Ureter (tissue), 1 donor: ENCODE measurements at regions not wholly inside any gene's neighbourhood (a gene's known extent, or its start where the extent isn't known, plus 50 kb on each side); places are given as distances from the start of the nearest gene placed in this dataset.

Source experiments
- DNase-seq: peaks from one replicate; pipeline ENCODE4 v3.0.0-alpha.2; 2020; ENCODE audit warnings: low spot score
- donor health status: DM: yes; HTN: yes; CAD: no.

GRCh38 chr4:149296503-149296902 is 519.1 kb downstream of the IQCM start:
- no peak for DNase-seq

GRCh38 chr4:149296084-149296483 is 519.6 kb downstream of the IQCM start:
- DNase-seq, result no peak

GRCh38 chr4:149294601-149295000 is 521.0 kb downstream of the IQCM start:
- DNase-seq, result no peak

- DNase-seq, result no peak
Observed at GRCh38 chr4:149293046-149293649, 522.5 kb downstream of the IQCM start.

- no peak for DNase-seq
Observed at GRCh38 chr4:149292425-149293007, 523.1 kb downstream of the IQCM start.

- no peak for DNase-seq
Observed at GRCh38 chr4:149291463-149291862, 524.2 kb downstream of the IQCM start.

GRCh38 chr4:149280806-149281205 is 534.8 kb downstream of the IQCM start:
- DNase-seq, result no peak

GRCh38 chr4:149279776-149280175 is 535.9 kb downstream of the IQCM start:
- DNase-seq, result no peak

- DNase-seq, result no peak
Observed at GRCh38 chr4:149279331-149279730, 536.3 kb downstream of the IQCM start.

- DNase-seq, result no peak
Observed at GRCh38 chr4:149277705-149278104, 537.9 kb downstream of the IQCM start.

GRCh38 chr4:149269835-149270234 is 545.8 kb downstream of the IQCM start:
- DNase-seq, result no peak

GRCh38 chr4:149266301-149266700 is 549.3 kb downstream of the IQCM start:
- no peak for DNase-seq

GRCh38 chr4:149265645-149266044 is 550.0 kb downstream of the IQCM start:
- DNase-seq, result no peak

- DNase-seq, result no peak
Observed at GRCh38 chr4:149264093-149264733, 551.4 kb downstream of the IQCM start.

- DNase-seq, result no peak
Observed at GRCh38 chr4:149248191-149248764, 567.4 kb downstream of the IQCM start.

- DNase-seq, result no peak
Observed at GRCh38 chr4:149247164-149247563, 568.5 kb downstream of the IQCM start.

- DNase-seq, result no peak
Observed at GRCh38 chr4:149245333-149245732, 570.3 kb downstream of the IQCM start.

- DNase-seq, result no peak
Observed at GRCh38 chr4:149238097-149238496, 577.5 kb downstream of the IQCM start.

GRCh38 chr4:149234798-149235197 is 580.8 kb downstream of the IQCM start:
- no peak for DNase-seq

GRCh38 chr4:149223659-149224058 is 592.0 kb downstream of the IQCM start:
- no peak for DNase-seq

- DNase-seq, result no peak
Observed at GRCh38 chr4:149218672-149219071, 597.0 kb downstream of the IQCM start.

- no peak for DNase-seq
Observed at GRCh38 chr4:149214301-149214700, 601.3 kb downstream of the IQCM start.

- DNase-seq, result no peak
Observed at GRCh38 chr4:149211876-149212275, 603.8 kb downstream of the IQCM start.
